Ascending aorta (tissue), 2 donors: ENCODE measurements at regions not wholly inside any gene's neighbourhood (a gene's known extent, or its start where the extent isn't known, plus 50 kb on each side); places are given as distances from the start of the nearest gene placed in this dataset.

ENCODE experiments used
- DNase-seq, 2 donors: peaks; one replicate each; pipeline ENCODE4 v3.0.0-alpha.2; 2019; ENCODE audit warnings: low spot score in 2 of 2
- H3K27ac ChIP-seq, 2 donors: fragments of 200-600 bp; sonication (generic); one replicate each; pipeline ENCODE4 v1.5.1; 2016 to 2017; ENCODE audit warnings: mild to moderate bottlenecking in 1 of 2
- H3K27me3 ChIP-seq: fragments of 200-600 bp; sonication (generic); one replicate; pipeline ENCODE4 v1.5.1; 2017
- H3K36me3 ChIP-seq, 2 donors: fragments of 200-600 bp; sonication (generic); one replicate each; pipeline ENCODE4 v1.5.1; 2016
- H3K4me1 ChIP-seq, 2 donors: fragments of 200-600 bp; sonication (generic); one replicate each; pipeline ENCODE4 v1.5.1; 2016 to 2017; ENCODE audit warnings: mild to moderate bottlenecking in 1 of 2
- H3K4me3 ChIP-seq, 2 donors: fragments of 200-600 bp; sonication (generic); one replicate each; pipeline ENCODE4 v1.5.1; 2016 to 2017; ENCODE audit warnings: mild to moderate bottlenecking in 1 of 2
- H3K9me3 ChIP-seq, 2 donors: fragments of 200-600 bp; sonication (generic); one replicate each; pipeline ENCODE4 v1.5.1; 2016
- CTCF ChIP-seq, 3 experiments: fragments of 200-600 bp in 2 of 3; fragments of 450-650 bp in 1 of 3; sonication (generic) in 2 of 3; IDR thresholded peaks; one replicate each; pipeline ENCODE4 v1.5.1; 2016 to 2019; ENCODE audit warnings: antibody characterized with exemption in 3 of 3, mild to moderate bottlenecking in 1 of 3, moderate library complexity in 1 of 3
- intact Hi-C: fragments of 100-400 bp; cut with DNase I; formaldehyde crosslinking; loops from one replicate; pipeline ENCODE4 v1.15.1; 2023

GRCh38 chr10:125263551-125263950 is 103.2 kb upstream of the CTBP2 start:
- Histone ChIP-seq H3K27me3 (no peaks in the 10 kb centered on the region), H3K4me1 (no peaks in the 10 kb centered on the region), H3K9me3 (no peaks in the 10 kb centered on the region), H3K27ac (no peak overlapping the region), H3K36me3 (no peaks in the 10 kb centered on the region), H3K4me3 (no peak overlapping the region)
- intact Hi-C loops: no loop called here
- TF ChIP-seq CTCF (IDR thresholded peaks at IDR 0.05): no peak
- peak in 1 of 2 donors; percentile 4 for DNase-seq

- Histone ChIP-seq H3K27me3 (no peaks in the 10 kb centered on the region), H3K9me3 (no peaks in the 10 kb centered on the region), H3K4me3 (no peak overlapping the region), H3K4me1 (no peaks in the 10 kb centered on the region), H3K27ac (no peak overlapping the region), H3K36me3 (no peaks in the 10 kb centered on the region)
- DNase-seq: no peak
- TF ChIP-seq CTCF (IDR thresholded peaks at IDR 0.05): no peak
- intact Hi-C loops: no loop called here
Measured at GRCh38 chr10:125262920-125263319, 102.6 kb upstream of the CTBP2 start.

DNA sequence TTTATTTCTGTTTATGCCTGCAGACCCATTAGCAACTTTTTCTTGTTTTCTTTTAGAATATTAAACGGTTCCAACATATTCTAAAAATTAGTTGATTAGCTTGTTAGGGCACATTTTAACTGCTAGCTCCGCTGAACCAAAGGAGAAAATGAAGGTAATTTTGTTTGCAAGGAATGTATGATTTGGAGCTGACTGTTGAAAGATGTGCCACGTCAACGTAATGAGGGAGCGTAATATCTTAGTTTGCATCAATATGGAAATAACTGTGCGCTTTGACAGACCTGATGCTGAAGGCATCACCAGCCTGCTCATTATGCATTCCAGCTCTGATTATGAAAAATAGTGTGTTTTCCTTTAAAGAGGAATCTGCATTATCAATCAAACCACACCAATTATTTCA is 102.0 kb upstream of the CTBP2 start:
- no peak for TF ChIP-seq CTCF (IDR thresholded peaks at IDR 0.05)
- H3K9me3 ChIP-seq: no peaks in the 10 kb centered on the region
- DNase-seq: no peak
- no peaks in the 10 kb centered on the region for H3K36me3 ChIP-seq
- no peaks in the 10 kb centered on the region for H3K4me1 ChIP-seq
- intact Hi-C loops: no loop called here
- H3K27ac ChIP-seq: no peak overlapping the region
- no peak overlapping the region for H3K4me3 ChIP-seq
- H3K27me3 ChIP-seq: no peaks in the 10 kb centered on the region

DNA sequence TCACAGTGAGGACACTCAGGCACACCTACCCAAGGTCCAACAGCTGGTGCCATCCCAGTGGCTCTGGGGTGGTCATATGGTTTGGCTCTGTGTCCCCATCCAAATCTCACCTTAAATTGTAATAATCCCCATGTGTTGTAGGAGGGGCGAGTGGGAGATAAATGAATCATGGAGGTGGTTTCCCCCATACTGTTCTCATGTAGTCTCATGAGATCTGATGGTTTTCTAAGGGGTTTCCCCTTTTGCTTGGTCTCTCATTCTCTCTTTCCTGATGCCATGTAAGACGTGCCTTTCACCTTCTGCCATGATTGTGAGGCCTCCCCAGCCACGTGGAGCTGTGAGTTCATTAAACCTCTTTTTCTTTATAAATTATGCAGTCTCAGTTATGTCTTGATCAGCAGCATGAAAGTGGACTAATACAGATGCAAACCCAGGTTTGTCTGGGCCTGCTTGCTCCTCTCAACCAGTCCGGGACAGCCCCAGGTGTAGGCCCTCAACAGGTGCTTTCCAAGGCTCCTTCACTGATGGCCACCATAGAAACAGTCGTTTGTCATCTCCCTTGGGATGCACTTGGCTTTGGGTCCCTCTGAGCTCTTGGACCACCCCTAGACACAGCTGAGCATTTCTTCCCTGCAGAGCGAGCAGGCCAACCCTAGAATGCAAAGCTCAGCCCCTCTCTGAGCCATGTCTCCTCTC is 101.3 kb upstream of the CTBP2 start:
- H3K27ac ChIP-seq: no peak overlapping the region
- no peaks in the 10 kb centered on the region for H3K4me1 ChIP-seq
- intact Hi-C loops: no loop called here
- no peak for DNase-seq
- H3K27me3 ChIP-seq: no peaks in the 10 kb centered on the region
- H3K4me3 ChIP-seq: no peak overlapping the region
- H3K36me3 ChIP-seq: no peaks in the 10 kb centered on the region
- no peaks in the 10 kb centered on the region for H3K9me3 ChIP-seq
- no peak for TF ChIP-seq CTCF (IDR thresholded peaks at IDR 0.05)

DNA sequence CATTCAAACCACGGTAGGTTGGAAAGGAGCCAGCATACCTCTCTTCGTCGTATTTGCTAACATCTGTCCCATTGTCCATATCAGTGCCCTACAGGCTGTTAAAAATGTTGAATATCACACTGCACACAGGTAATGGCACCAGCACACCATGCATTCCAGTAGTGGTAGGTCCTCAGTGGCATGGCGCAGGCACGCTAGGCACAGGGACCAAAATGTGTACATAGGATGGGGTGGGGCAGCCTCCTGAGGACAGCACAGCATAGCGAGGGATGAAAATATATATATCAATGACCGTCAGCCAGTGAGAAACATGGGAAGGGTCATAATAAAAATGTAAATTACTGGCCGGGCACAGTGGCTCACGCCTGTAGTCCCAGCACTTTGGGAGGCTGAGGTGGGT is 99.9 kb upstream of the CTBP2 start:
- no peaks in the 10 kb centered on the region for H3K9me3 ChIP-seq
- H3K4me1 ChIP-seq: no peaks in the 10 kb centered on the region
- H3K36me3 ChIP-seq: no peaks in the 10 kb centered on the region
- no peaks in the 10 kb centered on the region for H3K27me3 ChIP-seq
- no peak for DNase-seq
- no peak for TF ChIP-seq CTCF (IDR thresholded peaks at IDR 0.05)
- no peak overlapping the region for H3K27ac ChIP-seq
- no peak overlapping the region for H3K4me3 ChIP-seq
- intact Hi-C loops: no loop called here

DNA sequence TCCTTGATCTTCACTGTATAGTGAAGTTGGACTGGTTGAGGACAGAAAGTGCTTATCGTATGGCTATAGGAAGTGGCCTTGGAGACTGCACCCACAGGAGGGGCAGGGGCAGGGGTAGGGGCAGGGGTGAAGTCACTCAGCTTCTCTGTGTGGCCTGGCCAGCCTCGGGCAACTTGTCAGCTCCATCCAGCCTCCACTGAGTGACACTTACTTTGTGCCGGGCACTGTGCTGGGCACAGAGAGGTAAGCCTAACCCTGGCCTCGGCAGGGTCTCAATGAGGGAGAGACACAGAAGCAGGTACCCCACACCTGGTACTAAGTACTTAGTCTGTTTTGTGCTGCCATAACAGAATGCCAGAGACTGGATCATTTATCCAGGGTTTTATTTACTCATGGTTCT is 99.3 kb upstream of the CTBP2 start:
- H3K4me1 ChIP-seq: no peaks in the 10 kb centered on the region
- H3K27ac ChIP-seq: no peak overlapping the region
- no peaks in the 10 kb centered on the region for H3K9me3 ChIP-seq
- no peak for DNase-seq
- no peak for TF ChIP-seq CTCF (IDR thresholded peaks at IDR 0.05)
- no peak overlapping the region for H3K4me3 ChIP-seq
- H3K27me3 ChIP-seq: no peaks in the 10 kb centered on the region
- intact Hi-C loops: no loop called here
- H3K36me3 ChIP-seq: no peaks in the 10 kb centered on the region
